ENCODE measurements at regions not wholly inside any gene's neighbourhood (a gene's known extent, or its start where the extent isn't known, plus 50 kb on each side); places are given as distances from the start of the nearest gene placed in this dataset.

GRCh38 chr2:111244864-111245263 lies 124.2 kb downstream of the BCL2L11 start:
- TF ChIP-seq CTCF (IDR thresholded peaks at IDR 0.05; ENCODE audit: low read depth, low read length) (no peak), POLR2A (IDR thresholded peaks at IDR 0.05; ENCODE audit: extremely low read depth, insufficient read length) (no peak)
